ENCODE measurements at regions not wholly inside any gene's neighbourhood (a gene's known extent, or its start where the extent isn't known, plus 50 kb on each side); places are given as distances from the start of the nearest gene placed in this dataset.

DNA sequence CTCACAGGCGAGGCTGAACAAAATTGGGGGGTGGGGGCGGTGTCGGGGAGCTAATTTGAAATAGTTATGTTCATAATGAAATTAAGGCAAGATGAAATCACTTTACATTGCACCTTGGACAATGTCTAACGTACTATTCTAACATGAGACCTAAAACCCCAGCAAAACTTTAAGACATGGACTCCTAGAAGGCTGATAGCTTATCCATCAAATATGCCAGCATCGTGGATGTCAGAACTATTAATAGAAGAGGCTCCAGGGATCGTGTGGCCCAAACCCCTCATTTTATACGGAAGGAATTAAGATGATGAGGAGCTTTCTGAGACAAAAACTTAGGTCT lies 279.6 kb downstream of the SOX9 start:
- no peak overlapping the region for H3K4me3 ChIP-seq (ENCODE audit: low read length in 2 of 2)
- ATAC-seq (ENCODE audit: low FRiP score) (no peak), DNase-seq (no peak)
- H3K27ac ChIP-seq (ENCODE audit: low read depth in 1 of 2, low read length in 2 of 2) = no peak overlapping the region
- intact Hi-C loops (cut with DNase I) = loop anchor here in 1 of 2 donors (10.0 kb wide), 1 partner anchor 426 kb away; no protein-coding TSS in a partner anchor
- H3K36me3 ChIP-seq (ENCODE audit: control insufficient read depth in 1 of 2, insufficient read depth in 2 of 2, low read length in 1 of 2) = no peaks in the 10 kb centered on the region
- no peaks in the 10 kb centered on the region for H3K4me1 ChIP-seq (ENCODE audit: control insufficient read depth in 1 of 2, insufficient read depth in 2 of 2, low read length in 2 of 2)
- 73 to 74% methylated on average over 7 of the region's 7 CpGs for WGBS, 2 donors
- no peaks in the 10 kb centered on the region for H3K9me3 ChIP-seq (ENCODE audit: control insufficient read depth, low read length)
- no peaks in the 10 kb centered on the region for H3K27me3 ChIP-seq (ENCODE audit: control insufficient read depth in 1 of 2, insufficient read depth in 2 of 2, low read length in 1 of 2)

GRCh38 chr17:72400863-72401262 lies 280.0 kb downstream of the SOX9 start:
- Histone ChIP-seq H3K4me1 (ENCODE audit: control insufficient read depth in 1 of 2, insufficient read depth in 2 of 2, low read length in 2 of 2) (no peaks in the 10 kb centered on the region), H3K4me3 (ENCODE audit: low read length in 2 of 2) (no peak overlapping the region), H3K27me3 (ENCODE audit: control insufficient read depth in 1 of 2, insufficient read depth in 2 of 2, low read length in 1 of 2) (no peaks in the 10 kb centered on the region), H3K36me3 (ENCODE audit: control insufficient read depth in 1 of 2, insufficient read depth in 2 of 2, low read length in 1 of 2) (no peaks in the 10 kb centered on the region), H3K9me3 (ENCODE audit: control insufficient read depth, low read length) (no peaks in the 10 kb centered on the region), H3K27ac (ENCODE audit: low read depth in 1 of 2, low read length in 2 of 2) (no peak overlapping the region)
- DNase-seq (no peak), ATAC-seq (ENCODE audit: low FRiP score) (no peak)
- 91 to 94% methylated on average over 3 of the region's 3 CpGs for WGBS, 2 donors
- intact Hi-C loops (cut with DNase I) = loop anchor here in 1 of 2 donors (10.0 kb wide), 1 partner anchor 426 kb away; no protein-coding TSS in a partner anchor

GRCh38 chr17:72401883-72402726 lies 281.3 kb downstream of the SOX9 start:
- H3K27me3 ChIP-seq (ENCODE audit: control insufficient read depth in 1 of 2, insufficient read depth in 2 of 2, low read length in 1 of 2) = no peaks in the 10 kb centered on the region
- H3K9me3 ChIP-seq (ENCODE audit: control insufficient read depth, low read length) = no peaks in the 10 kb centered on the region
- no peak overlapping the region for H3K4me3 ChIP-seq (ENCODE audit: low read length in 2 of 2)
- intact Hi-C loops (cut with DNase I) = loop anchor here in 1 of 2 donors (10.0 kb wide), 1 partner anchor 427 kb away; no protein-coding TSS in a partner anchor
- no peaks in the 10 kb centered on the region for H3K36me3 ChIP-seq (ENCODE audit: control insufficient read depth in 1 of 2, insufficient read depth in 2 of 2, low read length in 1 of 2)
- DNase-seq = no peak
- H3K4me1 ChIP-seq (ENCODE audit: control insufficient read depth in 1 of 2, insufficient read depth in 2 of 2, low read length in 2 of 2) = no peaks in the 10 kb centered on the region
- H3K27ac ChIP-seq (ENCODE audit: low read depth in 1 of 2, low read length in 2 of 2) = no peak overlapping the region
- ATAC-seq (ENCODE audit: low FRiP score) = no peak
- 94 to 96% methylated on average over 5 of the region's 5 CpGs for WGBS, 2 donors

- DNase-seq = no peak
- Histone ChIP-seq H3K27ac (ENCODE audit: low read depth in 1 of 2, low read length in 2 of 2) (no peak overlapping the region), H3K36me3 (ENCODE audit: control insufficient read depth in 1 of 2, insufficient read depth in 2 of 2, low read length in 1 of 2) (no peaks in the 10 kb centered on the region), H3K9me3 (ENCODE audit: control insufficient read depth, low read length) (no peaks in the 10 kb centered on the region), H3K27me3 (ENCODE audit: control insufficient read depth in 1 of 2, insufficient read depth in 2 of 2, low read length in 1 of 2) (no peaks in the 10 kb centered on the region), H3K4me3 (ENCODE audit: low read length in 2 of 2) (no peak overlapping the region), H3K4me1 (ENCODE audit: control insufficient read depth in 1 of 2, insufficient read depth in 2 of 2, low read length in 2 of 2) (peaks cover 0 to under 1% of the 10 kb centered on the region in 2 donors)
- intact Hi-C loops (cut with DNase I) = loop anchor here in 1 of 2 donors (10.0 kb wide), 1 partner anchor 428 kb away; no protein-coding TSS in a partner anchor
- WGBS, 2 donors = 91 to 92% methylated on average over 5 of the region's 5 CpGs
- ATAC-seq (ENCODE audit: low FRiP score) = no peak
Measured at GRCh38 chr17:72402727-72403210, 281.9 kb downstream of the SOX9 start.

- no peak for ATAC-seq (ENCODE audit: low FRiP score)
- Histone ChIP-seq H3K36me3 (ENCODE audit: control insufficient read depth in 1 of 2, insufficient read depth in 2 of 2, low read length in 1 of 2) (no peaks in the 10 kb centered on the region), H3K27ac (ENCODE audit: low read depth in 1 of 2, low read length in 2 of 2) (no peak overlapping the region), H3K27me3 (ENCODE audit: control insufficient read depth in 1 of 2, insufficient read depth in 2 of 2, low read length in 1 of 2) (no peaks in the 10 kb centered on the region), H3K4me3 (ENCODE audit: low read length in 2 of 2) (no peak overlapping the region), H3K9me3 (ENCODE audit: control insufficient read depth, low read length) (no peaks in the 10 kb centered on the region), H3K4me1 (ENCODE audit: control insufficient read depth in 1 of 2, insufficient read depth in 2 of 2, low read length in 2 of 2) (peaks cover 0 to 4% of the 10 kb centered on the region in 2 donors)
- intact Hi-C loops (cut with DNase I) = loop anchor here in 1 of 2 donors (10.0 kb wide), 1 partner anchor 429 kb away; no protein-coding TSS in a partner anchor
- WGBS, 2 donors = 92 to 93% methylated on average over 7 of the region's 7 CpGs
- no peak for DNase-seq
Measured at GRCh38 chr17:72403713-72404209, 282.9 kb downstream of the SOX9 start.

GRCh38 chr17:72404872-72405271 lies 284.1 kb downstream of the SOX9 start:
- peaks cover 0 to 4% of the 10 kb centered on the region in 2 donors for H3K4me1 ChIP-seq (ENCODE audit: control insufficient read depth in 1 of 2, insufficient read depth in 2 of 2, low read length in 2 of 2)
- H3K36me3 ChIP-seq (ENCODE audit: control insufficient read depth in 1 of 2, insufficient read depth in 2 of 2, low read length in 1 of 2) = no peaks in the 10 kb centered on the region
- no peaks in the 10 kb centered on the region for H3K27me3 ChIP-seq (ENCODE audit: control insufficient read depth in 1 of 2, insufficient read depth in 2 of 2, low read length in 1 of 2)
- no peaks in the 10 kb centered on the region for H3K9me3 ChIP-seq (ENCODE audit: control insufficient read depth, low read length)
- no peak overlapping the region for H3K4me3 ChIP-seq (ENCODE audit: low read length in 2 of 2)
- ATAC-seq (ENCODE audit: low FRiP score) = no peak
- H3K27ac ChIP-seq (ENCODE audit: low read depth in 1 of 2, low read length in 2 of 2) = no peak overlapping the region
- 14 to 22% methylated on average over 4 of the region's 4 CpGs for WGBS, 2 donors
- no peak for DNase-seq
- intact Hi-C loops (cut with DNase I) = loop anchor here in 1 of 2 donors (5.0 to 10.0 kb wide), 2 partner anchors 68 to 430 kb away; no protein-coding TSS in a partner anchor

DNA sequence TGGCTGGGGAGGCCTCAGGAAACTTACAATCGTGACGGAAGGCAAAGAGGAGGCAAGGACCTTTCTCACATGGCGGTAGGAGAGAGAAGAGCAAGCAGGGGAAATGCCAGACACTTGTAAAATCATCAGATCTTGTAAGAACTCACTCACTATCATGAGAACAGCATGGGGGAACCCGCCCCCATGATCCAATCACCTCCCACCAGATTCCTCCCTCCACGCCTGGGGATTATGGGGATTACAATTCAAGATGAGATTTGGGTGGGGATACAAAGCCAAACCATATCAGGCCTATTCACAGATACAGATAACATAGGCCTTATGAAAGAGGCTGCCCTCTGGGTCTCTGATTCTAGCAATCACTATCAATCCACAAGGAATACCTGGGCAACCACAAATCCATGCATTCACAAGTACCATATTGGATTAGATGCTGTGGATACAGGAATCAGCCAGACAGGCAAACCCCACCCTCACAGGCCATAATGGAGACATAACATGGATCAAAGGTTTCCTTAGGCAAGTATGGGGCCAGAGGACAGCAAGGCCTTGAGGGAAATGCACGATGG lies 284.9 kb downstream of the SOX9 start:
- ATAC-seq (ENCODE audit: low FRiP score) = no peak
- DNase-seq = no peak
- H3K4me1 ChIP-seq (ENCODE audit: control insufficient read depth in 1 of 2, insufficient read depth in 2 of 2, low read length in 2 of 2) = peaks cover 0 to 4% of the 10 kb centered on the region in 2 donors
- no peak overlapping the region for H3K27ac ChIP-seq (ENCODE audit: low read depth in 1 of 2, low read length in 2 of 2)
- no peaks in the 10 kb centered on the region for H3K27me3 ChIP-seq (ENCODE audit: control insufficient read depth in 1 of 2, insufficient read depth in 2 of 2, low read length in 1 of 2)
- intact Hi-C loops (cut with DNase I) = loop anchor here in 1 of 2 donors (5.0 to 10.0 kb wide), 2 partner anchors 68 to 431 kb away; no protein-coding TSS in a partner anchor
- H3K36me3 ChIP-seq (ENCODE audit: control insufficient read depth in 1 of 2, insufficient read depth in 2 of 2, low read length in 1 of 2) = no peaks in the 10 kb centered on the region
- H3K4me3 ChIP-seq (ENCODE audit: low read length in 2 of 2) = no peak overlapping the region
- no peaks in the 10 kb centered on the region for H3K9me3 ChIP-seq (ENCODE audit: control insufficient read depth, low read length)
- WGBS, 2 donors = 95 to 96% methylated on average over 6 of the region's 6 CpGs

DNA sequence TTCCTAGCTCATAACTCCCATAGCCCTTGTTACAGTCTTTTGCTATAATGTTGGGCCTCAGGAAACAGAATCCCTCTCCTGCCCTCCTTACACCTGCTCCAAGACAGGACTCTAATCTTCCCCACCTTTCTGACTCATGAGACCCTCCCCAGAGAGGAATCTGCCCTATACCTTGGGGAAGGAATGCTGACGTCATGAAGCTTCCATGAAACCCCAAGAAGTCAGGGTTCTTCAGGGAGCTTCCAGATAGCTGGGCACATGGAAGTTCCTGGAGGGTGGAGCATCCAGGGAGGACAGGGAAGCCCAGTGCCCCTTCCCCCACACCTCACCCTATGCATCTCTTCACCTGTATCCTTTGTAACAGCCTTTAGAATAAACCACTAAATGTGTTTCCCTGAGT lies 285.7 kb downstream of the SOX9 start:
- no peaks in the 10 kb centered on the region for H3K27me3 ChIP-seq (ENCODE audit: control insufficient read depth in 1 of 2, insufficient read depth in 2 of 2, low read length in 1 of 2)
- peaks cover 0 to 4% of the 10 kb centered on the region in 2 donors for H3K4me1 ChIP-seq (ENCODE audit: control insufficient read depth in 1 of 2, insufficient read depth in 2 of 2, low read length in 2 of 2)
- 94 to 99% methylated on average over 1 of the region's 1 CpG for WGBS, 2 donors
- ATAC-seq (ENCODE audit: low FRiP score) = no peak
- no peak for DNase-seq
- intact Hi-C loops (cut with DNase I) = loop anchor here in 1 of 2 donors (5.0 to 10.0 kb wide), 2 partner anchors 69 to 432 kb away; no protein-coding TSS in a partner anchor
- H3K36me3 ChIP-seq (ENCODE audit: control insufficient read depth in 1 of 2, insufficient read depth in 2 of 2, low read length in 1 of 2) = no peaks in the 10 kb centered on the region
- H3K27ac ChIP-seq (ENCODE audit: low read depth in 1 of 2, low read length in 2 of 2) = no peak overlapping the region
- H3K4me3 ChIP-seq (ENCODE audit: low read length in 2 of 2) = no peak overlapping the region
- H3K9me3 ChIP-seq (ENCODE audit: control insufficient read depth, low read length) = no peaks in the 10 kb centered on the region
